Naive B cell (primary cell): ENCODE measurements at regions not wholly inside any gene's neighbourhood (a gene's known extent, or its start where the extent isn't known, plus 50 kb on each side); places are given as distances from the start of the nearest gene placed in this dataset.

Source experiments
- ATAC-seq, 2 donors: fragments of 150-1000 bp; cut with Tn5 transposase; 2 replicates each; pipeline ENCODE4 v1.10.0; 2021; ENCODE audit warnings: low read depth in 2 of 2, mild to moderate bottlenecking in 2 of 2, moderate library complexity in 2 of 2
- DNase-seq: peaks from one replicate; pipeline ENCODE4 v3.0.0; 2022
- H3K27ac Mint-ChIP-seq, 6 donors: one replicate each; pipeline ENCODE4 v1.8.0; 2020 to 2022; ENCODE audit warnings: mild to moderate bottlenecking in 6 of 6, mixed read lengths in 6 of 6, moderate library complexity in 5 of 6, inconsistent platforms in 2 of 6
- H3K27me3 Mint-ChIP-seq, 3 donors: one replicate each; pipeline ENCODE4 v1.8.0; 2021 to 2022; ENCODE audit warnings: mixed read lengths in 3 of 3, mild to moderate bottlenecking in 1 of 3
- H3K36me3 Mint-ChIP-seq, 2 donors: one replicate each; pipeline ENCODE4 v1.8.0; 2020 to 2022; ENCODE audit warnings: mixed read lengths in 2 of 2, inconsistent platforms in 1 of 2, mild to moderate bottlenecking in 1 of 2
- H3K4me1 Mint-ChIP-seq, 3 donors: one replicate each; pipeline ENCODE4 v1.8.0; 2020 to 2022; ENCODE audit warnings: mixed read lengths in 3 of 3, inconsistent platforms in 1 of 3, mild to moderate bottlenecking in 1 of 3, moderate library complexity in 1 of 3
- H3K4me3 Mint-ChIP-seq, 8 donors: one replicate each; pipeline ENCODE4 v1.8.0; 2020 to 2022; ENCODE audit warnings: mild to moderate bottlenecking in 8 of 8, mixed read lengths in 8 of 8, moderate library complexity in 8 of 8, inconsistent platforms in 2 of 8
- H3K9me3 Mint-ChIP-seq, 7 donors: one replicate each; pipeline ENCODE4 v1.8.0; 2020 to 2022; ENCODE audit warnings: mixed read lengths in 7 of 7, mild to moderate bottlenecking in 5 of 7, inconsistent platforms in 2 of 7, moderate library complexity in 1 of 7

- Mint-ChIP-seq H3K4me3 (peak overlapping the region in 2 of 8 donors; percentile 32 to 47), H3K9me3 (no peaks in the 10 kb centered on the region), H3K27ac (no peak overlapping the region), H3K36me3 (no peaks in the 10 kb centered on the region), H3K27me3 (peaks cover 11 to 25% (median 12%) of the 10 kb centered on the region in 3 donors), H3K4me1 (peaks cover 10 to 11% (median 11%) of the 10 kb centered on the region in 3 donors)
- no peak for DNase-seq
- no peak for ATAC-seq
Observed at GRCh38 chr20:50395251-50395729, 114.9 kb upstream of the PTPN1 start.

GRCh38 chr20:50395914-50396488, 114.2 kb upstream of the PTPN1 start:
- H3K27me3 Mint-ChIP-seq, result peaks cover 11 to 28% (median 18%) of the 10 kb centered on the region in 3 donors
- H3K36me3 Mint-ChIP-seq, result no peaks in the 10 kb centered on the region
- no peaks in the 10 kb centered on the region for H3K9me3 Mint-ChIP-seq
- ATAC-seq, result no peak
- DNase-seq, result no peak
- H3K4me1 Mint-ChIP-seq, result peaks cover 10 to 11% (median 11%) of the 10 kb centered on the region in 3 donors
- no peak overlapping the region for H3K4me3 Mint-ChIP-seq
- H3K27ac Mint-ChIP-seq, result no peak overlapping the region

- DNase-seq (no peak), ATAC-seq (no peak)
- Mint-ChIP-seq H3K4me3 (no peak overlapping the region), H3K36me3 (no peaks in the 10 kb centered on the region), H3K27me3 (peaks cover 11 to 22% (median 18%) of the 10 kb centered on the region in 3 donors), H3K4me1 (peaks cover 10 to 11% (median 11%) of the 10 kb centered on the region in 3 donors), H3K9me3 (no peaks in the 10 kb centered on the region), H3K27ac (peak overlapping the region in 1 of 6 donors; percentile 37)
Observed at GRCh38 chr20:50396623-50397022, 113.6 kb upstream of the PTPN1 start.

GRCh38 chr20:50397058-50397457, 113.1 kb upstream of the PTPN1 start:
- Mint-ChIP-seq H3K36me3 (no peaks in the 10 kb centered on the region), H3K27ac (peak overlapping the region in 1 of 6 donors; percentile 37), H3K9me3 (no peaks in the 10 kb centered on the region), H3K4me1 (peaks cover 10 to 11% (median 11%) of the 10 kb centered on the region in 3 donors), H3K27me3 (peaks cover 11 to 21% (median 21%) of the 10 kb centered on the region in 3 donors), H3K4me3 (no peak overlapping the region)
- ATAC-seq, result no peak
- no peak for DNase-seq

- Mint-ChIP-seq H3K27me3 (peaks cover 15 to 24% (median 21%) of the 10 kb centered on the region in 3 donors), H3K27ac (peak overlapping the region in 1 of 6 donors; percentile 6), H3K9me3 (no peaks in the 10 kb centered on the region), H3K4me1 (peaks cover 10 to 11% (median 11%) of the 10 kb centered on the region in 3 donors), H3K36me3 (no peaks in the 10 kb centered on the region), H3K4me3 (no peak overlapping the region)
- DNase-seq (no peak), ATAC-seq (no peak)
Observed at GRCh38 chr20:50398064-50398463, 112.1 kb upstream of the PTPN1 start.

- Mint-ChIP-seq H3K27ac (no peak overlapping the region), H3K36me3 (no peaks in the 10 kb centered on the region), H3K4me3 (no peak overlapping the region), H3K4me1 (peaks cover 10 to 11% (median 11%) of the 10 kb centered on the region in 3 donors), H3K9me3 (no peaks in the 10 kb centered on the region), H3K27me3 (peaks cover 15 to 24% (median 21%) of the 10 kb centered on the region in 3 donors)
- no peak for ATAC-seq
- DNase-seq, result no peak
Observed at GRCh38 chr20:50398471-50398820, 111.7 kb upstream of the PTPN1 start.

GRCh38 chr20:50398821-50399554, 111.2 kb upstream of the PTPN1 start:
- Mint-ChIP-seq H3K36me3 (no peaks in the 10 kb centered on the region), H3K4me1 (peaks cover 7 to 11% (median 11%) of the 10 kb centered on the region in 3 donors), H3K4me3 (no peak overlapping the region), H3K9me3 (no peaks in the 10 kb centered on the region), H3K27me3 (peaks cover 15 to 27% (median 23%) of the 10 kb centered on the region in 3 donors), H3K27ac (peak overlapping the region in 1 of 6 donors; percentile 65)
- no peak for DNase-seq
- ATAC-seq, result no peak

- H3K27me3 Mint-ChIP-seq, result peaks cover 17 to 33% (median 25%) of the 10 kb centered on the region in 3 donors
- no peak overlapping the region for H3K4me3 Mint-ChIP-seq
- DNase-seq (no peak), ATAC-seq (no peak)
- H3K27ac Mint-ChIP-seq, result peak overlapping the region in 1 of 6 donors; percentile 33
- no peaks in the 10 kb centered on the region for H3K36me3 Mint-ChIP-seq
- H3K4me1 Mint-ChIP-seq, result peaks cover 4 to 9% (median 8%) of the 10 kb centered on the region in 3 donors
- H3K9me3 Mint-ChIP-seq, result no peaks in the 10 kb centered on the region
Observed at GRCh38 chr20:50399555-50399916, 110.6 kb upstream of the PTPN1 start.

- H3K4me1 Mint-ChIP-seq, result peaks cover 0 to 3% (median 3%) of the 10 kb centered on the region in 3 donors
- H3K9me3 Mint-ChIP-seq, result no peaks in the 10 kb centered on the region
- H3K27ac Mint-ChIP-seq, result peak overlapping the region in 1 of 6 donors; percentile 33
- H3K27me3 Mint-ChIP-seq, result peaks cover 14 to 35% (median 25%) of the 10 kb centered on the region in 3 donors
- no peak for DNase-seq
- H3K36me3 Mint-ChIP-seq, result no peaks in the 10 kb centered on the region
- ATAC-seq, result no peak
- H3K4me3 Mint-ChIP-seq, result no peak overlapping the region
Observed at GRCh38 chr20:50399917-50400704, 110.1 kb upstream of the PTPN1 start.

GRCh38 chr20:50400705-50401586, 109.2 kb upstream of the PTPN1 start:
- no peaks in the 10 kb centered on the region for H3K36me3 Mint-ChIP-seq
- H3K27ac Mint-ChIP-seq, result peak overlapping the region in 2 of 6 donors; percentile 20 to 67
- ATAC-seq (no peak), DNase-seq (no peak)
- H3K9me3 Mint-ChIP-seq, result no peaks in the 10 kb centered on the region
- peaks cover 14 to 35% (median 29%) of the 10 kb centered on the region in 3 donors for H3K27me3 Mint-ChIP-seq
- no peaks in the 10 kb centered on the region for H3K4me1 Mint-ChIP-seq
- no peak overlapping the region for H3K4me3 Mint-ChIP-seq

GRCh38 chr20:50401587-50402418, 108.4 kb upstream of the PTPN1 start:
- no peak overlapping the region for H3K4me3 Mint-ChIP-seq
- DNase-seq, result no peak
- no peaks in the 10 kb centered on the region for H3K36me3 Mint-ChIP-seq
- ATAC-seq, result no peak
- H3K27me3 Mint-ChIP-seq, result peaks cover 11 to 36% (median 35%) of the 10 kb centered on the region in 3 donors
- no peaks in the 10 kb centered on the region for H3K4me1 Mint-ChIP-seq
- H3K9me3 Mint-ChIP-seq, result no peaks in the 10 kb centered on the region
- no peak overlapping the region for H3K27ac Mint-ChIP-seq
